GM19023 (cell line): ENCODE measurements at regions not wholly inside any gene's neighbourhood (a gene's known extent, or its start where the extent isn't known, plus 50 kb on each side); places are given as distances from the start of the nearest gene placed in this dataset.

ENCODE experiments used
- ATAC-seq: cut with Tn5 transposase; IDR thresholded peaks from one replicate; pipeline ENCODE4 v1.9.1; 2021; ENCODE audit warnings: mild to moderate bottlenecking, moderate library complexity; ENCODE audit not compliant: unreplicated experiment

- no peak for ATAC-seq
These were observed 153.9 kb downstream of the ETS2 start for GRCh38 chr21:38959692-38960061.

- ATAC-seq = no peak
These were observed 153.4 kb downstream of the ETS2 start for GRCh38 chr21:38958940-38959691.

GRCh38 chr21:38958323-38958705 is 152.6 kb downstream of the ETS2 start:
- no peak for ATAC-seq

DNA sequence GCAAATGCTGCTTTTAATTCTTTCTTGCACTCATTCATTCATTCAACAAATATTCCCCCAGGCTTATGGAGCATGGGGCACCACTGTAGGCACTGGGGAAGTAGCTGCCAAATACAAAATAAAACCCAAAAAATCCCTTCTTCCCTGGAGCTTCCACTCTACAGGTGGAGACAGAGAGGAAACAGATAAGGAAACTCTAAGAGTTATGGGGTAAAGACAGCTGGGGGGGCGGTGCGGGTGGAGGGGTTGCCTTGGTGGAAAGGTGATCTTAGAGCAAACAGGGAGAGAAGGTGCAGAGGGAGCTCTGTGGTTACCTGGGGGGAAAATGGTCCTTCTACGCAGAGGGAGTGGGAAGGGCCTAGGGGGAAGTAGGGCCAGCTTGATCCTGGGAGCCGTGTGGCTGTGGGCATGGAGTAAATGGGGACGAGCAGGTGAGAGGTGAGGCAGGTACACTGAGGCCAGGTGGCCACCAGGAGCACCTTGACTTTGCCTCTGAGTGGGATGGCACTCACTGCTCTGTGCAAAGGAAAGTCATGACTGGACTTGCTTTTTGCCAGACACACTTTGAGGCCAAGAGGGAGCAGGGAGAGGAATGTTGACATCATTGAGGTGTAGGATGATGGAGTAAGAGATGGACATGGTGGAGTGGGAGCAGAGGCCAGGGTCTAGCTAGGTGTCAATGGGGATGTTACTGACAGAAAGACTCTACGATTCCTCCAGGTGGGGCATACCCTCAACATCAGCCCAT is 152.0 kb downstream of the ETS2 start:
- ATAC-seq = no peak

DNA sequence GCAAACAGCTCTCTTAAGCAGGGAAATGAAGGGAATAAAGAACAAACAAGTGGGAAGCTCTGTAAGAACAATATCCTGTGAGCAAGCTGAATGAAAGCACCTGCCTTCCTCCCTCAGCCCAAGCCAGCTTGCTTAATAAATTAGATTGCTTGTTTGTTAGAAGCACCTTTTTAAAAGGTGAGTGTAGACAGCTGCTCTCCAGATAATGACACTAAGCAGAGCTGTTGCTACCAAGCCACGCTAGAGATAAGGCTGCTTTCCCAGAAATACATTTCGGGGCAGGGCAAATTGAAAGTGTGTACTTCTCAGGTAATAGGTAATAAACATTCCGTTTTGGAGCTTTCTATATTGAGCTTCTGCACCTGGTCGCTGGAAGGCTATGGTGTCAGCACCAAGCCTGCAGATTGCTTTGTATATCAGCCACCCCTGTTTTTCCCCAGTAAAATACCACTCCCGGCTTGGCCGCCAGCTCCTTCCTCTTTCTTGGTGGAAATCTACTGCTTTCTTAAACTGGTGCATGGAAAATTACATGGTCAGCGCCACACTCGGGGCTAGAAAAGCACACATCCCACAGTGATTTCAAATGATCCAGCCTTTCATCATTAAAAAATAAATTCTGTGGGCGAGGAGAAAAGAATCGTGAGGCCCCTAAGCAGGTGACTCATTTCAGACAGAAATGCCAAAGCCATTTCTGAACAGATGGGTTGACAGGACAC is 151.3 kb downstream of the ETS2 start:
- no peak for ATAC-seq

DNA sequence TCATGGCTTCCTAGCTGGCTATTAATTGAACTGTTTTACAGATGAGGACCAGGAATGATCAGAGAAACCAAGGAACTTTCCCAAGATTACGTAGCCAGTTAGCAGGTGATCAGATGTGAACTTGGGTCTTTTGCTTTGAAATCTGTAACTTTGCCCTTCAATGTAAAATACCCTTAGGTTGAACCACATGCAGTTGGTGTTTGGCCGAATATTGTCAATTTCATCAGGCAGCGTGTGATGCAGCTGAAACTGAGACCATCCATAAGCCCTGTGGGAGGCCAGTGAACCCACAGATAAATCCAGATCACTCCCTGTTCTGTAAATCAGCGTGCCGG is 150.8 kb downstream of the ETS2 start:
- ATAC-seq = no peak

GRCh38 chr21:38956007-38956406 is 150.3 kb downstream of the ETS2 start:
- ATAC-seq = no peak

- no peak for ATAC-seq
These were observed 149.8 kb downstream of the ETS2 start for GRCh38 chr21:38955495-38955894.

GRCh38 chr21:38954588-38955004 is 148.9 kb downstream of the ETS2 start:
- ATAC-seq = no peak

GRCh38 chr21:38953516-38953915 is 147.8 kb downstream of the ETS2 start:
- ATAC-seq = no peak

GRCh38 chr21:38952890-38953289 is 147.2 kb downstream of the ETS2 start:
- no peak for ATAC-seq

- ATAC-seq = no peak
These were observed 145.5 kb downstream of the ETS2 start for GRCh38 chr21:38951095-38951730.

GRCh38 chr21:38950435-38951094 is 144.8 kb downstream of the ETS2 start:
- no peak for ATAC-seq

GRCh38 chr21:38949070-38949380 is 143.3 kb downstream of the ETS2 start:
- no peak for ATAC-seq

DNA sequence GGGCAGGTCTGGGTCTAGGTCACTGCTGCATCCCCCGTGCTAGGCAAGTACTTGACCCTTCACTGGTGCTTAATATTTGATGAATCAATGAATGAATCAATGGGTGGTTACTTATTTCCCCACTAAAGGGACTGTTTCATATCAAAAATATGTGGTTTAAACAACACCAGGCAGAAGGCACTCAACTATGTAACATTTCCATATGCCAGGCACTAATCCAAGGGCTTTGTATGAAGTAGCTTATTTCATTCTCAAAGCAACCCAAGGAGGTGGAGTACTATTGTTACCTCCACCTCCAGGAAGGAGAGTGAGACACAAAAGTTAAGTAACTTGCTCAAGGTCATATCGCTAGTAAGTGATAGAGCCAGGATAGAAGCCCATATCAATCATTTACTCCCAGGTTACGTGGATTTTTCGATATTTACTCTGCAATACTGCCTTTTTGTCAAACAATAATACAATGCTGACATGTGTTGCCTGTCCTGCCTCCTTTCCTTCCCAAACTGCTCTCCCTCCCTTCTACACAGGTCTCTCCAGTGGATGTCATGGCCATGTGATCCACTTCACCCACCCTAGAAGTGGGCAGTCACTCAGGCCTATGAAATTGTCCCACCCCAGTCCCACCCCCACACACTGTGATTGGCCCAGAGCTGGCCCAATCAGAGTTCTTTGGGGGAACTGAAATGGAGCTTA is 142.8 kb downstream of the ETS2 start:
- ATAC-seq = no peak

- ATAC-seq = no peak
These were observed 140.0 kb downstream of the ETS2 start for GRCh38 chr21:38945545-38946245.

DNA sequence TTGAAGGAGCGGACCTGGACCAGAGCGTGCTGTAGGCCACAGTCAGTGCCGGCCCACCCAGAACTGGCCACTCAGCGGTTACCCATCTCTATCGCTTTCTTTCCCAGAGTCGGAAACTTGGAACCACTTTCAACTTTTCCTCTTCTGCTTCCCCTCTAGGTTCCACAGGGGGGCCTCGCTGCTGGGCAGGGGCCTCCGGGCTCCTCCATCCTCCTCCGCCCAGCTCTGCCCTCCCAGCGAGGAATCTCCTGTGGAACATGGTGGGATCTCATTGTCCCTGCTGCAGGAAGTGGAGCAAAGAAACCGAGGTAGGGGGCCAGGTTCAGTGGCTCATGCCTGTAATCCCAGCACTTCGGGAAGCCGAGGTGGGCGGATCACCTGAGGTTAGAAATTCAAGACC is 139.2 kb downstream of the ETS2 start:
- ATAC-seq = no peak

GRCh38 chr21:38944402-38944801 is 138.7 kb downstream of the ETS2 start:
- ATAC-seq = no peak

DNA sequence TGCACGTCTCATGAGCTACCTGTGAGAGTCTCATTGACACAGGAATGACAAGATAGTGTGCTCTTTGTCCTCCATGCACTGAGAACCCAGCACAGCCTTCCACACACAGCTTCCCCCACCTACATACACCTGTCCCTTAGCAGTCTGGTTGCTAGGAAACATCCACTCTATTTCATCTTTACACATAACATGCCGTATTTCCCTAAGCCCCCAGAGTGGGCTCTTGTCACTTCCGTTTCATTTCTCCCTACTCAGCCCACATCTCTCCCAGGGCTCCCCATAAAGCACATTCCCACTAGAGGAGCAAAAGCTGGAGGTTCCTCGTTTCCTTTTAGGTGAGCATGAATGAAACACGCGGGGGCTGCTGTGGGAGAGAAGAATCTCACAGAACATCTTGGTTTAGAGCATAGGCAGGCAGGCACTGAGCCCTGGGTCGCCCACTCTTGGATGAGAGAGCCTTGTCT is 137.1 kb downstream of the ETS2 start:
- ATAC-seq = no peak

DNA sequence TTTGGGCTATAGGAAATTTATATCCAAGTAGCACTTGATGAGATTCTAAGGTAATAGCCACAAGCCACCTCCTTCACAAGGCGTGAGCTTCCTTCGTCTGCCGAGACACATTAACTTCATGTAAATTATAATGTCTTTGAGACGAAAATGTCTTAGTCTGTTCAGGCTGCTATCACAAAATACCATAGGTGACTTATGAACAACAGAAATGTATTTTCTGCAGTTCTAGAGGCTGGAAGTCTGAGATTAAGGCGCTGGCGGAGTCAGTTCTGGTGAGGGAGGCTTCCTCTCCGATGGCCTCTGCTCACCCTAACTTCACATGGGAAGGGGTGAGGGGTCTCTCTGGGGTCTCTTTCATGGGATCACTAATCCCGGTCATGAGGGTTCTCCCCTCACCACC is 133.0 kb downstream of the ETS2 start:
- no peak for ATAC-seq
